GM18498 (cell line): ENCODE measurements at regions not wholly inside any gene's neighbourhood (a gene's known extent, or its start where the extent isn't known, plus 50 kb on each side); places are given as distances from the start of the nearest gene placed in this dataset.

Source experiments
- ATAC-seq: cut with Tn5 transposase; IDR thresholded peaks from one replicate; pipeline ENCODE4 v1.9.1; 2021; ENCODE audit warnings: mild to moderate bottlenecking, moderate library complexity; ENCODE audit not compliant: unreplicated experiment

GRCh38 chr16:86823888-86824671 is 245.7 kb downstream of the FOXL1 start:
- no peak for ATAC-seq

DNA sequence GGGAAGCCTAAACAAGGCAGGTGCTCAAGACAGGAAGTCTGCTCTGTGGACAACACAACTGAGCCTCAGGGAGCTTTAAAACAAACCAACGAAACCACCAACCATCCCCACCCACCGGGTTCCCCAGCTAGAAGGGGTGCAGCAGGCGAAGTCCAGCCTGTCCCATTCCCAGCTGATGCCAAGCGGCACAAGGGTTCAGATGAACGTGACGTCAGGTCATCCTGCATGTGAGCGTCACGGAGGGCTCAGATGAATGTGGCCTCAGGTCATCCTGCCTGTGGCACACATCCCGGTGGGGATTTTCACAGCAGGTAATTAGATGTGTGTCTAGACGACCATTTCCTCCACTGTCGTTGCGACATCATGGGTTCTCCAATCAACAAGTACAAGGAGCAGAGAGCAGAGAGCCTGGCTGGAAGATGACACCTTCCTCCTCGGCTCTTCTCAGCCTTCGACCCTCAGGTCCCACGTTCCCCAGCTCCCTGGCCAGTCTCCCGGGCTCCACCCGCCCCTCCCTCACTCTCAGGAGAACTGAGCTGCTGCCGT is 246.5 kb downstream of the FOXL1 start:
- no peak for ATAC-seq

GRCh38 chr16:86825631-86826030 is 247.3 kb downstream of the FOXL1 start:
- ATAC-seq = no peak

DNA sequence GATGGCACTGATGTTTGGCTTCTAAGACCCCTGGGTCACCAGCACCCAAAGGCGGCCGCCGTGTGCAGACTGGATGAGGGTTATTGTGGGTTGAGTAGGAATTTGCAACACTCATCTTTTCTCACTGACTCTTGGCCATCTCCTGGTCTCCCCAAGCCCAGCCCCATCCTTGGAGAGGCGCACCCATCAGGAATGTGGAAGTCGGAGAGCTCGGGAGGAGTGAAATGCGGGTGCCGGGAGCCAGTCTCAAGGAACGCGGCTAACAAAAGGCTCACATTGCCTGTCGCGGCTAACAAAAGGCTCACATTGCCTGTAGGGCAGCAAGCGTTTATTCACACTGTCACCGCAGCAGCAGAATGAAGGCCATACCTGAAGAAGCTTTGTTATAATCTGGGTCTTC is 248.6 kb downstream of the FOXL1 start:
- ATAC-seq = no peak

GRCh38 chr16:86827521-86827920 is 249.2 kb downstream of the FOXL1 start:
- ATAC-seq = no peak

DNA sequence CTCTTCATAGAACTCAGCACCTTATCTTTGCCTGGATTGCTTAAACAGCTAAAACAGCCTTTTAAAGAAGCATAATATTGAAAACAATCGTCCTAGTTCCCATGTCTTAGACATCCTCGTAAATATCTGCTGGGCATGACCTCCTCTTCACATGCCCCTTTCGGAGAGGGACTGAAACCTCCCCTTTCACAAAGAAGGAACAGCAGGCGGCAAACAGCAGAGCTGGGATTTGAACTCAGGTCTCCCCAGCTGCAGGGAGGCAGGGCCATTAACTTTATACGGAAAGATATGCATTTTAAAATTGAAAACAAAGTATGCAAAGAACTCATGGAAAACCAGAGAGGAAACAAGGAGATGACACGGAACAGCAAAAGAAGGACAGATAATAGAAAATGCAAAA is 249.9 kb downstream of the FOXL1 start:
- ATAC-seq = no peak

DNA sequence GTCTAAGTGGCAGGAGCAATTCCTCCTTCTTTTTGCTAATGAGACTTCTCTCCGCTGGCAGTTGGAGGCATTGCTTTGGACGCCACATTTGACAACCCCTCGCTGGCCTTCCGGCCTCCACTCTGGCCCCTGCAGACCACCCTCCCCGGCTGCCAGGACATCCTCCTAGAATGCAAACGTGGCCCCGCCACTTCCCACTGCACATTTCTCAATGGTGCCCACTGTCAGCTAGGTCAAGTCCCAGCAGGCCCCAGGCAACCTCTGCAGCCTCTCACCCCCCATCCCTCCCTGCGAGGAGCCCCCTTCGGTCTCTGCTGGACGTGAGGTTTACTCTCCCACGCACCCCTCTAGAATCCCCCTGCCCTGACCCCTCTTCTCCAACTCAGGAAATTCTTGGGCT is 250.3 kb downstream of the FOXL1 start:
- no peak for ATAC-seq

- ATAC-seq = no peak
Observed at GRCh38 chr16:86831366-86831765, 253.0 kb downstream of the FOXL1 start.

DNA sequence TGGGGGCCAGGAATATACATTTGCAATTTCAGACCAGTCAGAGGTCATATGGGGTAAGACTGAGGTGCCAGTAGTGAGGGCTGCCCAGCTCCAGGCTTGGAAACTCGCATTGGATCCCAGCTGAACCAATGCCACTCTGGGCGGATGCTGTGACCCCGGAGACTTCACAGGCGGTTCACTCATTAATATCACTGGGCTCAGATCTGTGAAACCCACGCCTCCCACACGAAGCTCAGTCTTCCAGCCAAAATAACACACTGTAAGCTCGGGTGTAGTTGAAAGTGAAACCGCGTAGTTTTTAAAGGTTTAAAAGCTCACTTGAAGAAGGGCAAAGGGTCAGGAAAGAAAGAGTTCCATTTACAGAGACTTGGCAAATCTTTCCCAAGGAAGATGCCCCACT is 254.8 kb downstream of the FOXL1 start:
- ATAC-seq = no peak

DNA sequence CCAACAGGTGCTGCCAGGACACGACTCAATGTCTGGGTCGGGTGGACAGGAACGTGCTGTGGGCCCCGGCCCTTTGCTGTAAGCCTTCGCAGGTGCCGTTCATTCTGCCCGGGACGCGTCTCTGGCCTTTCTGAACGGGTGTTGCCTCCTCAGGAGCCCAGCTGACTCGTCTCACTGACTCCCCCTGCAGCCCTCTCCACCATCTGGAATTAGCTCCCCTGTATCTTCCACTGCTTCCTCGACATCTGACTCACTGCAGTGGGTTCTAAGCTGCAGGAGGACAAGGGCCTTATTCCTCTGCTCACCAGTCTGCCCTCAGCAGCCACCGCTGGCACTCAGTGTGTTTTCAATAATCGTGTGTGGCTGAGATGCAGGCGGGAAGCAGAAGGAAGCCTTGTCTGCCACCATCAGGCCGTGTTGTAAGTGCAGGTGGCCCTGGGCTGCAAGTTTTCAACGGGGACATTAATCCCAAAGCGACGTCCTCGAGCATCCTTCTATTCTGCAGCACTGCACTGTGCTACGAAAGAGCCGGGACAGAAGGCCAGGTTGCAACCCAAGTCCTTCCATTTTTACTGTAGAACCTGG is 256.2 kb downstream of the FOXL1 start:
- ATAC-seq = no peak

- no peak for ATAC-seq
Observed at GRCh38 chr16:86835982-86836381, 257.6 kb downstream of the FOXL1 start.

- ATAC-seq = no peak
Observed at GRCh38 chr16:86836503-86837129, 258.3 kb downstream of the FOXL1 start.

DNA sequence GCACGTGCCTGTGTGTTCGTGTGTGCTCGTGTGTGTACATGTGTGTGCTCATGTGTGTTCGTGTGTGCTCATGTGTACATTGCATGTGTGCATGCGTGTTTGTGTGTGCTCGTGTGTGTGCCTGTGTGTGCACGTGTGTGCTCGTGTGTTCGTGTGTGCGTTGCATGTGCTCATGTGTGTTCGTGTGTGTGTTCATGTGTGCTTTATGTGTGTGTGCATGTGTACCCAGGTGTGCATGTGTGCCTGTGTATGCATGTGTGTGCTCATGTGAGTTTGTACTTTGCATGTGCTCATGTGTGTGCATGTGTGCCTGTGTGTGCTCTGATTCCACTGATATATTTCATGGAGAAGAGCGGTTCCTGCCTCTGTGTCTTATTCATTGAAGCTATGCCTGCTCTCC is 265.5 kb downstream of the FOXL1 start:
- ATAC-seq = no peak

DNA sequence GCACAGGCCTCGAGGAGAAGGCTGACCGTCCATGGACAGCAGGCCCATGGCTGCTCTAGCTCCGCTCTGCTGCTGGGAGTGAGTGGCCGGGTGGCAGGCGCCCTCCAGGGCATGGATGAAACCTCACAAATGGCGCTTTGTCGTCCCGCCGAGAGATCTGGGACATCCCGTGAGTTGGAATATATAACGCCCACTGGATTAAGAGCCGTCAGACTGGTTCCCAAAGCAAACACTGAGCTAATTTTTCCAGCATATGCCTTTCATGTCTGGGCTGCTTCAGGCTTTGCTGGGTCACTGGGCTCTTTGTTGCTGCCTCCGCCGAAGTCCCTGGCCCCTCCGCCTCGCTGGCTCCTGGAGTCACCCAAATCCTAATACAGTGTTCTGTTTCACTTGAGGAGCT is 266.3 kb downstream of the FOXL1 start:
- ATAC-seq = no peak

DNA sequence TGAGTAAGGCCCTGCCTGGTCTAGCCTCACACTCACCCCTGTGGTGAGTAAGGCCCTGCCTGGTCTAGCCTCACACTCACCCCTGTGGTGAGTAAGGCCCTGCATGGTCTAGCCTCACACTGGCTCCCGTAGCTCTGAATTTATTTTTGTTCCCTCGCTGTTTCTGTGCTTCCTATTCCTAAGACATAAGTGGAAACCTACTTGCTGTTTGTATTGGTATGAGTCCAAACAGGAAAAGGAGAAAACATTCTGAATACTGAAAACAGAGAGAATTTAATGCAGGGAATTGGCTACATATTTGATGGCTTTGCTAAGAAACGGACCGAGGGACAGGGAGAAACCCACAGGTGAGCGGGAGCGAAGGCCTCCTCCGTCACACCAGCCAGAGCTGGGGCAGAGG is 267.8 kb downstream of the FOXL1 start:
- ATAC-seq = no peak

- ATAC-seq = no peak
Observed at GRCh38 chr16:86848821-86849220, 270.5 kb downstream of the FOXL1 start.

GRCh38 chr16:86850670-86851069 is 272.3 kb downstream of the FOXL1 start:
- ATAC-seq = no peak

DNA sequence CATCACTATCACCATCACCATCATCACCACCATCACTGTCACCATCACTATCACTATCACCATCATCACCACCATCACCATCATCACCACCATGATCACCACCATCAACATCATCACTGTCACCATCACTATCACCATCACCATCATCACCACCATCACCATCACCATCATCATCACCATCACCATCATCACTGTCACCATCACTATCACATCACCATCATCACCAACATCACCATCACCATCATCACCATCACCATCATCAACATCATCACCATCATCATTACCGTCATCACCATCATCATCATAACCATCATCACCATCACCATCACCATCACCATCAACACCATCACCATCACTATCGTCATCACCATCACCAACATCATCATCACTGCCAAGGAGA is 273.8 kb downstream of the FOXL1 start:
- ATAC-seq = no peak

DNA sequence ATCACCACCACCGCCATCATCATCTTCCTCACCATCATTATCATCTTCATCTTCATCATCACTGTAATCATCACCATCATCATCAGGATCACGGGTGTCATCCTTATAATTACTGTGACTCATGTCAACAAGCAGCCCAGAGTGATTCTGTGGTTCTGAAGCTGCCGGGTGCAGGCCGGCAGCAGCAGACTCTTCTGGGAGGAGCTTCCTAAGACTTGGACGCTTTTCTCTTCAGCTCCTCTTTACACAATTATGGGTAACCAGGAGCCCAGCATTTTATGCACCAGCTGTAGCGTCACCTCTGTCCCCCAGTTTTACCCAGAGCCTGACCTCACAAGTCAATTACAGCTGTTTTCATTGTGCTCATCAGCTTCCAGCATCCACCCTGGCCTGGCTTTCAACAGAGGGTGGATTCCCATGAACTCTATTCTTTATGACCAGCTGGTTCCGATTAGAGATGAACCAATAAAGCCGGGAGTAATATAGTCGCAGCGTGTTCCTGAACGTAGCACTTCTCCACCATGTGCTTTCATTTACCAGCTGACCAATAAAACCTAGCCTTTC is 275.8 kb downstream of the FOXL1 start:
- no peak for ATAC-seq

GRCh38 chr16:86854626-86855294 is 276.4 kb downstream of the FOXL1 start:
- ATAC-seq = no peak

- no peak for ATAC-seq
Observed at GRCh38 chr16:86856946-86857586, 278.7 kb downstream of the FOXL1 start.
